H9 (cell line): ENCODE measurements at regions not wholly inside any gene's neighbourhood (a gene's known extent, or its start where the extent isn't known, plus 50 kb on each side); places are given as distances from the start of the nearest gene placed in this dataset.

Experiments
- DNase-seq: peaks from one replicate; pipeline ENCODE4 v3.0.0-alpha.2; 2017
- H2AFZ ChIP-seq: one replicate; pipeline ENCODE4 v1.6.1; 2013; ENCODE audit warnings: mild to moderate bottlenecking, low read length, control low read depth, moderate library complexity
- H2AK5ac ChIP-seq: 2 replicates; pipeline ENCODE4 v1.6.1; 2013; ENCODE audit warnings: low read length, control low read depth, mixed read lengths; ENCODE audit not compliant: insufficient read length
- H2BK120ac ChIP-seq: one replicate; pipeline ENCODE4 v1.6.1; 2013; ENCODE audit warnings: low read depth, mild to moderate bottlenecking, low read length, control low read depth, inconsistent platforms; ENCODE audit not compliant: poor library complexity, severe bottlenecking
- H2BK12ac ChIP-seq: 2 replicates; pipeline ENCODE4 v1.6.1; 2013; ENCODE audit warnings: low read length, control low read depth, mixed read lengths, low read depth; ENCODE audit not compliant: insufficient read length
- H2BK15ac ChIP-seq: 2 replicates; pipeline ENCODE4 v1.6.1; 2013; ENCODE audit warnings: low read depth, low read length, control low read depth
- H2BK20ac ChIP-seq: one replicate; pipeline ENCODE4 v1.6.1; 2013; ENCODE audit warnings: low read depth, mild to moderate bottlenecking, low read length, control low read depth, inconsistent platforms; ENCODE audit not compliant: poor library complexity, severe bottlenecking
- H2BK5ac ChIP-seq: 2 replicates; pipeline ENCODE4 v1.6.1; 2013; ENCODE audit warnings: low read length, control low read depth, mixed read lengths; ENCODE audit not compliant: insufficient read length
- H3K14ac ChIP-seq: 2 replicates; pipeline ENCODE4 v1.6.1; 2013; ENCODE audit warnings: low read length, control low read depth; ENCODE audit not compliant: insufficient read depth
- H3K18ac ChIP-seq: 2 replicates; pipeline ENCODE4 v1.6.1; 2013; ENCODE audit warnings: low read depth, mild to moderate bottlenecking, mixed read lengths, low read length, control low read depth; ENCODE audit not compliant: insufficient read length
- H3K23ac ChIP-seq: 2 replicates; pipeline ENCODE4 v1.6.1; 2013; ENCODE audit warnings: low read length, control low read depth, mixed read lengths, low read depth; ENCODE audit not compliant: insufficient read length
- H3K23me2 ChIP-seq: 2 replicates; pipeline ENCODE4 v1.6.1; 2013; ENCODE audit warnings: low read depth, mild to moderate bottlenecking, mixed read lengths, low read length, control low read depth; ENCODE audit not compliant: insufficient read length, poor library complexity, severe bottlenecking
- H3K27ac ChIP-seq: 2 replicates; pipeline ENCODE4 v1.5.1; 2013; ENCODE audit warnings: low read length, control low read depth, mixed read lengths, low read depth; ENCODE audit not compliant: insufficient read length
- H3K27me3 ChIP-seq: 2 replicates; pipeline ENCODE4 v1.6.1; 2013; ENCODE audit warnings: low read length, control low read depth, inconsistent platforms; ENCODE audit not compliant: insufficient read depth
- H3K4ac ChIP-seq: 2 replicates; pipeline ENCODE4 v1.6.1; 2013; ENCODE audit warnings: low read depth, mild to moderate bottlenecking, control low read depth, inconsistent platforms, low read length, moderate library complexity
- H3K4me1 ChIP-seq: 2 replicates; pipeline ENCODE4 v1.6.1; 2013; ENCODE audit warnings: low read length, control low read depth, inconsistent platforms; ENCODE audit not compliant: insufficient read depth
- H3K4me2 ChIP-seq: 2 replicates; pipeline ENCODE4 v1.6.1; 2013; ENCODE audit warnings: low read length, control low read depth, mixed read lengths; ENCODE audit not compliant: insufficient read length, insufficient read depth
- H3K56ac ChIP-seq: 2 replicates; pipeline ENCODE4 v1.6.1; 2013; ENCODE audit warnings: low read depth, mild to moderate bottlenecking, mixed read lengths, low read length, control low read depth; ENCODE audit not compliant: insufficient read length
- H3K79me1 ChIP-seq: 2 replicates; pipeline ENCODE4 v1.6.1; 2013; ENCODE audit warnings: low read depth, mild to moderate bottlenecking, moderate library complexity, low read length, control low read depth, inconsistent platforms; ENCODE audit not compliant: insufficient read depth, poor library complexity, severe bottlenecking
- H3K79me2 ChIP-seq: 2 replicates; pipeline ENCODE4 v1.6.1; 2013; ENCODE audit warnings: low read length, control low read depth, inconsistent platforms; ENCODE audit not compliant: insufficient read depth
- H3K9ac ChIP-seq: 2 replicates; pipeline ENCODE4 v1.6.1; 2013; ENCODE audit warnings: low read length, control low read depth, mixed read lengths; ENCODE audit not compliant: insufficient read length; ENCODE audit errors: extremely low read depth
- H3K9me3 ChIP-seq: one replicate; pipeline ENCODE4 v1.6.1; 2013; ENCODE audit warnings: low read depth, low read length, inconsistent platforms; ENCODE audit not compliant: control insufficient read depth
- H3T11ph ChIP-seq: one replicate; pipeline ENCODE4 v1.6.1; 2013; ENCODE audit warnings: mild to moderate bottlenecking, low read length, control low read depth, inconsistent platforms
- H4K20me1 ChIP-seq: one replicate; pipeline ENCODE4 v1.6.1; 2013; ENCODE audit not compliant: control insufficient read depth, insufficient read length, insufficient read depth
- H4K5ac ChIP-seq: 2 replicates; pipeline ENCODE4 v1.6.1; 2013; ENCODE audit warnings: low read depth, mild to moderate bottlenecking, mixed read lengths, low read length, control low read depth; ENCODE audit not compliant: insufficient read length
- H4K8ac ChIP-seq: replicated peaks from 2 replicates; pipeline ENCODE4 v1.6.1; 2013; ENCODE audit warnings: low read length, control low read depth, mixed read lengths, low read depth; ENCODE audit not compliant: insufficient read length
- H4K91ac ChIP-seq: 2 replicates; pipeline ENCODE4 v1.6.1; 2013; ENCODE audit warnings: low read depth, mild to moderate bottlenecking, moderate library complexity, mixed read lengths, low read length, control low read depth; ENCODE audit not compliant: insufficient read length
- H3K27ac Mint-ChIP-seq, 3 experiments: 2 replicates in 2 of 3; 3 replicates in 1 of 3; pipeline ENCODE4 v1.8.0; 2020 to 2021; ENCODE audit warnings: mixed read lengths in 3 of 3, mild to moderate bottlenecking in 1 of 3, moderate library complexity in 1 of 3
- H3K27me3 Mint-ChIP-seq: 2 replicates; pipeline ENCODE4 v1.8.0; 2021; ENCODE audit warnings: low read depth, mild to moderate bottlenecking, moderate library complexity, mixed read lengths
- H3K36me3 Mint-ChIP-seq, 3 experiments: 2 replicates in 2 of 3; 3 replicates in 1 of 3; pipeline ENCODE4 v1.8.0; 2020 to 2021; ENCODE audit warnings: low read depth in 3 of 3, mixed read lengths in 3 of 3; ENCODE audit not compliant: insufficient read depth in 1 of 3
- H3K4me1 Mint-ChIP-seq, 2 experiments: 2 replicates each; pipeline ENCODE4 v1.8.0; 2020; ENCODE audit warnings: mixed read lengths in 2 of 2
- H3K4me3 Mint-ChIP-seq, 2 experiments: 2 replicates in 1 of 2; 3 replicates in 1 of 2; pipeline ENCODE4 v1.8.0; 2020 to 2021; ENCODE audit warnings: mild to moderate bottlenecking in 2 of 2, mixed read lengths in 2 of 2, moderate library complexity in 1 of 2
- H3K9me3 Mint-ChIP-seq, 2 experiments: 2 replicates in 1 of 2; 3 replicates in 1 of 2; pipeline ENCODE4 v1.8.0; 2020; ENCODE audit warnings: mild to moderate bottlenecking in 2 of 2, mixed read lengths in 2 of 2, moderate library complexity in 1 of 2
- WGBS: extraction: QIAGEN DNeasy Blood & Tissue Kit; methylation state at CpG from one replicate; pipeline ENCODE4 v1.1.7; 2013; ENCODE audit warnings: missing lambda C conversion rate, low lambda C conversion rate, mixed read lengths; ENCODE audit not compliant: insufficient read length; ENCODE audit errors: extremely low coverage; 5-methylcytosine and 5-hydroxymethylcytosine counted together
- TF ChIP-seq, protein P1 (sequence below): fragments of 200-600 bp; sonication (generic); conservative IDR thresholded peaks from 3 replicates; pipeline ENCODE4 v1.8.0; 2021; ENCODE audit warnings: antibody characterized with exemption, mild to moderate bottlenecking

DNA sequence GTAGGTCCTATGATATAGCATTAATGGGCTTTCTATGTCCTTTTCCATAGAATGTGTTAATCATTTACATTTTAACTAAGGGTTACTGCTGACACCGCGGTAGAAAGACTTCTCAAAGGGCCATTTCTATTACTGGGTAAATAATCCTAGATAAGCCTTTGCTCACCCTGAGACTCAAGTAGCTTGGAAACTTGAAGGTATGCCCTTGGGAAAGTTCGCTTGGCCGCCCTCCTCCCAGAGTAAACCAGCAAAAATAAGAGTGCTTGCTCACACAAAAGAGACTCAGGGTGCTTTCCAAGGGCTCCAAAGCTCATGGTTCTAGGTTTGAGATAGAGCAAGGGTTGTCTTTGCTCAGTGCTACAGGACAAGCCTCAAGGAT lies 85.8 kb upstream of the TMPRSS2 start:
- no CpG with 5 or more reads among the region's 4 CpGs for WGBS
- Histone ChIP-seq H4K20me1 (no peaks in the 10 kb centered on the region), H3K14ac (no peak overlapping the region), H4K91ac (no peak overlapping the region), H3K9ac (no peak overlapping the region), H2BK12ac (no peak overlapping the region), H3K23me2 (no peaks in the 10 kb centered on the region), H3K27me3 (no peaks in the 10 kb centered on the region; the same call in 1 of the 2 replicates), H3K79me2 (no peaks in the 10 kb centered on the region), H3K4ac (no peak overlapping the region), H2BK5ac (no peak overlapping the region), H3K23ac (no peak overlapping the region), H3K27ac (no peak overlapping the region), H3K4me1 (peaks cover 10% of the 10 kb centered on the region), H4K8ac (no peak overlapping the region), H2BK120ac (no peak overlapping the region), H4K5ac (no peak overlapping the region), H3K18ac (no peak overlapping the region), H3T11ph (no peak overlapping the region), H3K79me1 (no peaks in the 10 kb centered on the region), H3K56ac (no peak overlapping the region), H2BK15ac (no peak overlapping the region), H3K4me2 (peak overlapping the region; percentile 8), H2BK20ac (no peak overlapping the region), H2AFZ (no peak overlapping the region), H3K9me3 (no peaks in the 10 kb centered on the region), H2AK5ac (no peak overlapping the region)
- peaks cover 0 to 3% (median 0%) of the 10 kb centered on the region in 3 experiments; a peak in 1 of 7 replicates for H3K36me3 Mint-ChIP-seq
- no peaks in the 10 kb centered on the region; a peak in 2 of 5 replicates for H3K9me3 Mint-ChIP-seq
- TF ChIP-seq, protein P1, sequence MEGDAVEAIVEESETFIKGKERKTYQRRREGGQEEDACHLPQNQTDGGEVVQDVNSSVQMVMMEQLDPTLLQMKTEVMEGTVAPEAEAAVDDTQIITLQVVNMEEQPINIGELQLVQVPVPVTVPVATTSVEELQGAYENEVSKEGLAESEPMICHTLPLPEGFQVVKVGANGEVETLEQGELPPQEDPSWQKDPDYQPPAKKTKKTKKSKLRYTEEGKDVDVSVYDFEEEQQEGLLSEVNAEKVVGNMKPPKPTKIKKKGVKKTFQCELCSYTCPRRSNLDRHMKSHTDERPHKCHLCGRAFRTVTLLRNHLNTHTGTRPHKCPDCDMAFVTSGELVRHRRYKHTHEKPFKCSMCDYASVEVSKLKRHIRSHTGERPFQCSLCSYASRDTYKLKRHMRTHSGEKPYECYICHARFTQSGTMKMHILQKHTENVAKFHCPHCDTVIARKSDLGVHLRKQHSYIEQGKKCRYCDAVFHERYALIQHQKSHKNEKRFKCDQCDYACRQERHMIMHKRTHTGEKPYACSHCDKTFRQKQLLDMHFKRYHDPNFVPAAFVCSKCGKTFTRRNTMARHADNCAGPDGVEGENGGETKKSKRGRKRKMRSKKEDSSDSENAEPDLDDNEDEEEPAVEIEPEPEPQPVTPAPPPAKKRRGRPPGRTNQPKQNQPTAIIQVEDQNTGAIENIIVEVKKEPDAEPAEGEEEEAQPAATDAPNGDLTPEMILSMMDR: no peak
- peaks cover 27 to 28% of the 10 kb centered on the region in 2 experiments for H3K4me1 Mint-ChIP-seq
- peak overlapping the region in 1 of 2 experiments; percentile 14; a peak in 1 of 5 replicates for H3K4me3 Mint-ChIP-seq
- H3K27me3 Mint-ChIP-seq: peaks cover 67% of the 10 kb centered on the region
- H3K27ac Mint-ChIP-seq: peak overlapping the region in 2 of 3 experiments; percentile 18 to 69; a peak in 2 of 7 replicates
- no peak for DNase-seq
